H9 (cell line): ENCODE measurements at regions not wholly inside any gene's neighbourhood (a gene's known extent, or its start where the extent isn't known, plus 50 kb on each side); places are given as distances from the start of the nearest gene placed in this dataset.

ENCODE experiments used
- DNase-seq: peaks from one replicate; pipeline ENCODE4 v3.0.0-alpha.2; 2017
- H2AFZ ChIP-seq: one replicate; pipeline ENCODE4 v1.6.1; 2013; ENCODE audit warnings: mild to moderate bottlenecking, low read length, control low read depth, moderate library complexity
- H2AK5ac ChIP-seq: 2 replicates; pipeline ENCODE4 v1.6.1; 2013; ENCODE audit warnings: low read length, control low read depth, mixed read lengths; ENCODE audit not compliant: insufficient read length
- H2BK120ac ChIP-seq: one replicate; pipeline ENCODE4 v1.6.1; 2013; ENCODE audit warnings: low read depth, mild to moderate bottlenecking, low read length, control low read depth, inconsistent platforms; ENCODE audit not compliant: poor library complexity, severe bottlenecking
- H2BK12ac ChIP-seq: 2 replicates; pipeline ENCODE4 v1.6.1; 2013; ENCODE audit warnings: low read length, control low read depth, mixed read lengths, low read depth; ENCODE audit not compliant: insufficient read length
- H2BK15ac ChIP-seq: 2 replicates; pipeline ENCODE4 v1.6.1; 2013; ENCODE audit warnings: low read depth, low read length, control low read depth
- H2BK20ac ChIP-seq: one replicate; pipeline ENCODE4 v1.6.1; 2013; ENCODE audit warnings: low read depth, mild to moderate bottlenecking, low read length, control low read depth, inconsistent platforms; ENCODE audit not compliant: poor library complexity, severe bottlenecking
- H2BK5ac ChIP-seq: 2 replicates; pipeline ENCODE4 v1.6.1; 2013; ENCODE audit warnings: low read length, control low read depth, mixed read lengths; ENCODE audit not compliant: insufficient read length
- H3K14ac ChIP-seq: 2 replicates; pipeline ENCODE4 v1.6.1; 2013; ENCODE audit warnings: low read length, control low read depth; ENCODE audit not compliant: insufficient read depth
- H3K18ac ChIP-seq: 2 replicates; pipeline ENCODE4 v1.6.1; 2013; ENCODE audit warnings: low read depth, mild to moderate bottlenecking, mixed read lengths, low read length, control low read depth; ENCODE audit not compliant: insufficient read length
- H3K23ac ChIP-seq: 2 replicates; pipeline ENCODE4 v1.6.1; 2013; ENCODE audit warnings: low read length, control low read depth, mixed read lengths, low read depth; ENCODE audit not compliant: insufficient read length
- H3K23me2 ChIP-seq: 2 replicates; pipeline ENCODE4 v1.6.1; 2013; ENCODE audit warnings: low read depth, mild to moderate bottlenecking, mixed read lengths, low read length, control low read depth; ENCODE audit not compliant: insufficient read length, poor library complexity, severe bottlenecking
- H3K27ac ChIP-seq: 2 replicates; pipeline ENCODE4 v1.5.1; 2013; ENCODE audit warnings: low read length, control low read depth, mixed read lengths, low read depth; ENCODE audit not compliant: insufficient read length
- H3K27me3 ChIP-seq: 2 replicates; pipeline ENCODE4 v1.6.1; 2013; ENCODE audit warnings: low read length, control low read depth, inconsistent platforms; ENCODE audit not compliant: insufficient read depth
- H3K4ac ChIP-seq: 2 replicates; pipeline ENCODE4 v1.6.1; 2013; ENCODE audit warnings: low read depth, mild to moderate bottlenecking, control low read depth, inconsistent platforms, low read length, moderate library complexity
- H3K4me1 ChIP-seq: 2 replicates; pipeline ENCODE4 v1.6.1; 2013; ENCODE audit warnings: low read length, control low read depth, inconsistent platforms; ENCODE audit not compliant: insufficient read depth
- H3K4me2 ChIP-seq: 2 replicates; pipeline ENCODE4 v1.6.1; 2013; ENCODE audit warnings: low read length, control low read depth, mixed read lengths; ENCODE audit not compliant: insufficient read length, insufficient read depth
- H3K56ac ChIP-seq: 2 replicates; pipeline ENCODE4 v1.6.1; 2013; ENCODE audit warnings: low read depth, mild to moderate bottlenecking, mixed read lengths, low read length, control low read depth; ENCODE audit not compliant: insufficient read length
- H3K79me1 ChIP-seq: 2 replicates; pipeline ENCODE4 v1.6.1; 2013; ENCODE audit warnings: low read depth, mild to moderate bottlenecking, moderate library complexity, low read length, control low read depth, inconsistent platforms; ENCODE audit not compliant: insufficient read depth, poor library complexity, severe bottlenecking
- H3K79me2 ChIP-seq: 2 replicates; pipeline ENCODE4 v1.6.1; 2013; ENCODE audit warnings: low read length, control low read depth, inconsistent platforms; ENCODE audit not compliant: insufficient read depth
- H3K9ac ChIP-seq: 2 replicates; pipeline ENCODE4 v1.6.1; 2013; ENCODE audit warnings: low read length, control low read depth, mixed read lengths; ENCODE audit not compliant: insufficient read length; ENCODE audit errors: extremely low read depth
- H3K9me3 ChIP-seq: one replicate; pipeline ENCODE4 v1.6.1; 2013; ENCODE audit warnings: low read depth, low read length, inconsistent platforms; ENCODE audit not compliant: control insufficient read depth
- H3T11ph ChIP-seq: one replicate; pipeline ENCODE4 v1.6.1; 2013; ENCODE audit warnings: mild to moderate bottlenecking, low read length, control low read depth, inconsistent platforms
- H4K20me1 ChIP-seq: one replicate; pipeline ENCODE4 v1.6.1; 2013; ENCODE audit not compliant: control insufficient read depth, insufficient read length, insufficient read depth
- H4K5ac ChIP-seq: 2 replicates; pipeline ENCODE4 v1.6.1; 2013; ENCODE audit warnings: low read depth, mild to moderate bottlenecking, mixed read lengths, low read length, control low read depth; ENCODE audit not compliant: insufficient read length
- H4K8ac ChIP-seq: replicated peaks from 2 replicates; pipeline ENCODE4 v1.6.1; 2013; ENCODE audit warnings: low read length, control low read depth, mixed read lengths, low read depth; ENCODE audit not compliant: insufficient read length
- H4K91ac ChIP-seq: 2 replicates; pipeline ENCODE4 v1.6.1; 2013; ENCODE audit warnings: low read depth, mild to moderate bottlenecking, moderate library complexity, mixed read lengths, low read length, control low read depth; ENCODE audit not compliant: insufficient read length
- H3K27ac Mint-ChIP-seq, 3 experiments: 2 replicates in 2 of 3; 3 replicates in 1 of 3; pipeline ENCODE4 v1.8.0; 2020 to 2021; ENCODE audit warnings: mixed read lengths in 3 of 3, mild to moderate bottlenecking in 1 of 3, moderate library complexity in 1 of 3
- H3K27me3 Mint-ChIP-seq: 2 replicates; pipeline ENCODE4 v1.8.0; 2021; ENCODE audit warnings: low read depth, mild to moderate bottlenecking, moderate library complexity, mixed read lengths
- H3K36me3 Mint-ChIP-seq, 3 experiments: 2 replicates in 2 of 3; 3 replicates in 1 of 3; pipeline ENCODE4 v1.8.0; 2020 to 2021; ENCODE audit warnings: low read depth in 3 of 3, mixed read lengths in 3 of 3; ENCODE audit not compliant: insufficient read depth in 1 of 3
- H3K4me1 Mint-ChIP-seq, 2 experiments: 2 replicates each; pipeline ENCODE4 v1.8.0; 2020; ENCODE audit warnings: mixed read lengths in 2 of 2
- H3K4me3 Mint-ChIP-seq, 2 experiments: 2 replicates in 1 of 2; 3 replicates in 1 of 2; pipeline ENCODE4 v1.8.0; 2020 to 2021; ENCODE audit warnings: mild to moderate bottlenecking in 2 of 2, mixed read lengths in 2 of 2, moderate library complexity in 1 of 2
- H3K9me3 Mint-ChIP-seq, 2 experiments: 2 replicates in 1 of 2; 3 replicates in 1 of 2; pipeline ENCODE4 v1.8.0; 2020; ENCODE audit warnings: mild to moderate bottlenecking in 2 of 2, mixed read lengths in 2 of 2, moderate library complexity in 1 of 2
- WGBS: extraction: QIAGEN DNeasy Blood & Tissue Kit; methylation state at CpG from one replicate; pipeline ENCODE4 v1.1.7; 2013; ENCODE audit warnings: missing lambda C conversion rate, low lambda C conversion rate, mixed read lengths; ENCODE audit not compliant: insufficient read length; ENCODE audit errors: extremely low coverage; 5-methylcytosine and 5-hydroxymethylcytosine counted together
- TF ChIP-seq, protein P1 (sequence below): fragments of 200-600 bp; sonication (generic); conservative IDR thresholded peaks from 3 replicates; pipeline ENCODE4 v1.8.0; 2021; ENCODE audit warnings: antibody characterized with exemption, mild to moderate bottlenecking

GRCh38 chr1:208974717-208975116 lies 608.8 kb upstream of the CAMK1G start:
- Mint-ChIP-seq H3K27ac (no peak overlapping the region), H3K4me1 (peaks cover 6 to 9% of the 10 kb centered on the region in 2 experiments), H3K9me3 (no peaks in the 10 kb centered on the region), H3K36me3 (no peaks in the 10 kb centered on the region; a peak in 1 of 7 replicates), H3K27me3 (peaks cover 2% of the 10 kb centered on the region; the same call in 1 of the 2 replicates), H3K4me3 (no peak overlapping the region)
- TF ChIP-seq, protein P1, sequence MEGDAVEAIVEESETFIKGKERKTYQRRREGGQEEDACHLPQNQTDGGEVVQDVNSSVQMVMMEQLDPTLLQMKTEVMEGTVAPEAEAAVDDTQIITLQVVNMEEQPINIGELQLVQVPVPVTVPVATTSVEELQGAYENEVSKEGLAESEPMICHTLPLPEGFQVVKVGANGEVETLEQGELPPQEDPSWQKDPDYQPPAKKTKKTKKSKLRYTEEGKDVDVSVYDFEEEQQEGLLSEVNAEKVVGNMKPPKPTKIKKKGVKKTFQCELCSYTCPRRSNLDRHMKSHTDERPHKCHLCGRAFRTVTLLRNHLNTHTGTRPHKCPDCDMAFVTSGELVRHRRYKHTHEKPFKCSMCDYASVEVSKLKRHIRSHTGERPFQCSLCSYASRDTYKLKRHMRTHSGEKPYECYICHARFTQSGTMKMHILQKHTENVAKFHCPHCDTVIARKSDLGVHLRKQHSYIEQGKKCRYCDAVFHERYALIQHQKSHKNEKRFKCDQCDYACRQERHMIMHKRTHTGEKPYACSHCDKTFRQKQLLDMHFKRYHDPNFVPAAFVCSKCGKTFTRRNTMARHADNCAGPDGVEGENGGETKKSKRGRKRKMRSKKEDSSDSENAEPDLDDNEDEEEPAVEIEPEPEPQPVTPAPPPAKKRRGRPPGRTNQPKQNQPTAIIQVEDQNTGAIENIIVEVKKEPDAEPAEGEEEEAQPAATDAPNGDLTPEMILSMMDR: no peak
- no peak overlapping the region for H3K14ac ChIP-seq
- H4K8ac ChIP-seq: no peak overlapping the region
- no peaks in the 10 kb centered on the region for H3K9me3 ChIP-seq
- no peak overlapping the region for H4K5ac ChIP-seq
- H3K27me3 ChIP-seq: no peaks in the 10 kb centered on the region
- no peak overlapping the region for H3K23ac ChIP-seq
- H3K56ac ChIP-seq: no peak overlapping the region
- H3K18ac ChIP-seq: no peak overlapping the region
- WGBS: no CpG with 5 or more reads among the region's 4 CpGs
- no peak overlapping the region for H2AFZ ChIP-seq
- H3K79me1 ChIP-seq: no peaks in the 10 kb centered on the region
- H2AK5ac ChIP-seq: no peak overlapping the region
- H3K4me2 ChIP-seq: no peak overlapping the region
- no peaks in the 10 kb centered on the region for H3K79me2 ChIP-seq
- no peak overlapping the region for H3K9ac ChIP-seq
- H3K4me1 ChIP-seq: no peaks in the 10 kb centered on the region
- H2BK120ac ChIP-seq: no peak overlapping the region
- no peak overlapping the region for H2BK15ac ChIP-seq
- DNase-seq: no peak
- no peak overlapping the region for H2BK20ac ChIP-seq
- H3T11ph ChIP-seq: no peak overlapping the region
- H2BK12ac ChIP-seq: no peak overlapping the region
- H3K27ac ChIP-seq: no peak overlapping the region
- no peaks in the 10 kb centered on the region for H4K20me1 ChIP-seq
- no peak overlapping the region for H3K4ac ChIP-seq
- no peak overlapping the region for H4K91ac ChIP-seq
- H2BK5ac ChIP-seq: no peak overlapping the region
- no peaks in the 10 kb centered on the region for H3K23me2 ChIP-seq
